ENCODE measurements at regions not wholly inside any gene's neighbourhood (a gene's known extent, or its start where the extent isn't known, plus 50 kb on each side); places are given as distances from the start of the nearest gene placed in this dataset.
"Not testable (repeated sequence)": the region's sequence is repeated elsewhere in the genome, so short reads cannot be mapped to it uniquely, and the experiment has no call there.

- FAIRE-seq: no peak
Observed at GRCh38 chr6:66161546-66162108, 454.6 kb upstream of the EYS start.

DNA sequence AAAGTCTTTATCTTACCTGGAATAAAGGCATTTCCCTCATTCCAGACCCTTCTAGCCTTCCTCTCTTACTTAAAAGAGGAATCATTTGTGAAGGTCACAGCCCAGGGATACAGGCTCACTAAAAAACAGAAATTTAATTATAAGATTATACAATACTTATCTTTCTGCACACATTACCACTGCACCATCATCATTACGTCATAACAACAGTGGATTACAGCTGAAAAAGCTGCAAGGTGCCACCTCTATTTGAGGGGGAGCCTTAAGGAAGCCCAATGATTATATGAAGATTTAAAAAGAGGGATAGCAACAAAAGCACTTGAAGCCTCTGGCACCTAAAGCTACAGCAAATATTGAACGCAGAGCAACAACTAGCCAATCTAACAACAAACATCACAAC is 452.9 kb upstream of the EYS start:
- FAIRE-seq (no peak), DNase-seq (ENCODE audit: insufficient read length, low spot score) (no peak)

More at GRCh38 chr6:66161546-66162108, 454.6 kb upstream of the EYS start:
- DNase-seq (ENCODE audit: insufficient read length, low spot score): no peak

GRCh38 chr6:66153247-66153646 is 446.2 kb upstream of the EYS start:
- no peak for DNase-seq (ENCODE audit: insufficient read length, low spot score)
- FAIRE-seq: no peak

- FAIRE-seq (no peak), DNase-seq (ENCODE audit: insufficient read length, low spot score) (no peak)
Observed at GRCh38 chr6:66149132-66149531, 442.1 kb upstream of the EYS start.

- FAIRE-seq (no peak), DNase-seq (ENCODE audit: insufficient read length, low spot score) (no peak)
Observed at GRCh38 chr6:66145867-66146266, 438.8 kb upstream of the EYS start.

DNA sequence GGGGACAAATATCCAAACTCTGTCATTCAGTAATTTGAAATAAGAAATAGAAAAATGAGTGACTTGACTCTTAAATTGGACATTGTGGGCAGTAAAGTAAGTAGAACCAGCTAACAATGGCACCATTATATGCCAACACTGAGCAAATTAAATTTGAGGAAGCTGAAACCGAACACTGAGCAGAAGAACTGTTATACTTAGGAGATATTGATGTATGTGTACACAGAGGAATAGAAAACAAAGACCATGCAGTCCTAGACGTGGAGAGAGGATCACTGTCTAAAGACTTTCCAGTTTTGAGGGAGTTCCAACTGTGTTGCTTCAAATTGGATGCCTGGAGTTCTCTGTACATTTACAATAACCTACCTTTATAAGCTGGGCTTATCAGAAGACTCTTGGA is 427.0 kb upstream of the EYS start:
- no peak for DNase-seq (ENCODE audit: insufficient read length, low spot score)
- no peak for FAIRE-seq

DNA sequence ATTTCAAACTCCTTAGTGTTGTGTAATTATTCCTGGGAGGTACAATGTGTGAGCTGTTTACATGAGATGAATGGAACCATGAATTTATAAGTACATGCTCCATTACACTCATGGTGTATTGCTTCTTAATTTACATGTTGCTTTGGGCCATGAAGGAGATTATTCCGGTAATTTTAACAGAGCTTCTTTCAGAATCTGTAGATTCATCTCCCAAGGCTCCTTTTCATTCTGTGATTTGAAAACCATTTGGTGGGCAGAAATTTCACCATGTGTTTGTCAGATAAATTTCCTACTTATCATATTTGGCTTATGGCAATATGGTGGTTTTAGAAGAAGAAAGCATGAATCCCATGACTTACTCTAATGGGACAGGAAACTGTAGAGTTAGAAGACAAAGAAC is 421.6 kb upstream of the EYS start:
- no peak for DNase-seq (ENCODE audit: insufficient read length, low spot score)
- no peak for FAIRE-seq

DNA sequence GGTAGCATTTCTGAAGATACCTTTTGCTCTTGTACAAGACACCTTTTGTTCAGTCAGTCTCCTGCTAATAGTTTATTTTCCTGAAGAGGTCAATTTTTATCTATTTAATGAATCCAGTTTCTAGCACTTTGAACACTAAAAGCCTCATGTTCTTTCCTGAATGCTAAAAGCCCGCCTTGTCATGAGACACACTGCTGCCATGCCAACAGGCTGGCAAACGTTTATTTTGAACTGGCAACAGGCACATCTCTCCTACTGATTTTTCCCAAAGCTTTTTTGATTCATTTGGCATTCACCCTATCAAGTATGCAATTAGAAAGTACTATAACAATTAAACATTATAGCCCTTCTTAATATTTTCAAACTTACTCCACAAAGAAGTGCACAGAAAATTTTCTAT is 421.2 kb upstream of the EYS start:
- DNase-seq (ENCODE audit: insufficient read length, low spot score) (no peak), FAIRE-seq (no peak)

DNA sequence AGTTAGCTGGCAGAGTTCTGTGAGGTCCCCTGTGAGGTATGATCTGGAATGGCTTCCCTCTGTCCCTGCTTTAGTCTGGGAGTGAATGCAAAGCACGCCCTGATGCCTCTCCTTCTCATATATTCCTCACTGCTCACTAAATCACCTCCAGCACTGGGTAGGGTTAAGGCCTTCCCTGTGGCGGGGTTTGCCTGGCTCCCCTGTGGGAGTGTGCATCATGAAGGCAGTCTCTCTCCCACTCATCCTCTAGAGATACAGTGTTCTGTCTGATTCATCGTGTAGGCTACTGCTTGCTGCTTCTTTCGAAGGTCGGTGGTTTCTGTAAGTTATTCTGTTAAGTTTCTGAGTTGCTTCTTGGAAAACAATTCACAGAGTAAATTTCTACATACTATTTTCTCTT is 420.0 kb upstream of the EYS start:
- FAIRE-seq: no peak
- DNase-seq (ENCODE audit: insufficient read length, low spot score): no peak

- FAIRE-seq (no peak), DNase-seq (ENCODE audit: insufficient read length, low spot score) (no peak)
Observed at GRCh38 chr6:66126358-66126757, 419.3 kb upstream of the EYS start.

- FAIRE-seq (no peak), DNase-seq (ENCODE audit: insufficient read length, low spot score) (no peak)
Observed at GRCh38 chr6:66103954-66104353, 396.9 kb upstream of the EYS start.

DNA sequence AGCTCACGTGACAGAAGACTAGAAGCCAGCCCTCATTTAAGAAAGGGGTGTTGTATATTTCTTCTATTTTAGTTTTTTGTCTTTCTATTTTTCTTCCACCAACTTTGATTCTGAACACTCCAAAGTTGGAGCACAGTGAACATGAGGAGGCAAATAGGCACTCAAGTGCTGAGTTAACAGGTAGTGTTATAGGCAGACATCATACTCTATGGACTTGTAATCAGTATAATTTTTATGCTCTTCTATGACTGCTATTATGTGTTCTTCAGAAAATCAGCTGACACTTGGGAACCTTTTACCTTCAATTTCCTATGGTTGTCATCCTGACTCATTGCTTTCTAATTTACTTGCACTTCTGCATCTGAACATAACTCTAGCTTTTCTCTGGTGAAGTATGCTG is 396.3 kb upstream of the EYS start:
- no peak for FAIRE-seq
- DNase-seq (ENCODE audit: insufficient read length, low spot score): no peak

GRCh38 chr6:66096679-66097078 is 389.7 kb upstream of the EYS start:
- DNase-seq (ENCODE audit: insufficient read length, low spot score) (no peak), FAIRE-seq (no peak)

DNA sequence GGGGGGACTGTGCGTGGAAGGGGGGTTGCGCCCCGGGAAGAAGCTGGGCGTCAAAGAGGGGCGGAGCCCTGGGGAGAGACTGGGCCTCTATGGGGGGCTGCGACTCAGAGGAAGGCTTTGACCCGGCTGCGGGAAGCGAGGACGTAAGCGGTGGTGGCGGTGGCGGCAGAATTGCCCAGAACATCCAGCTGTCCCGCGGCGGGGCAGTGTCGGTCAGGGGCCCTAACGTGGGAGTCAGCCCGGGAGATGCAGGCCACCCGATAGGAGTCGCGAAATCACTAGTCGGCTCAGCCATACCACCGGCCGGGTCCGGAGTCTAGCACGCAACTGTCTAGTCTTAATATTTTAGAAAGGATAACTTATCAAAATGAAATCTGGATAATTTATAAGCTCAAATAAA is 387.6 kb upstream of the EYS start:
- FAIRE-seq: no peak
- no peak for DNase-seq (ENCODE audit: insufficient read length, low spot score)

DNA sequence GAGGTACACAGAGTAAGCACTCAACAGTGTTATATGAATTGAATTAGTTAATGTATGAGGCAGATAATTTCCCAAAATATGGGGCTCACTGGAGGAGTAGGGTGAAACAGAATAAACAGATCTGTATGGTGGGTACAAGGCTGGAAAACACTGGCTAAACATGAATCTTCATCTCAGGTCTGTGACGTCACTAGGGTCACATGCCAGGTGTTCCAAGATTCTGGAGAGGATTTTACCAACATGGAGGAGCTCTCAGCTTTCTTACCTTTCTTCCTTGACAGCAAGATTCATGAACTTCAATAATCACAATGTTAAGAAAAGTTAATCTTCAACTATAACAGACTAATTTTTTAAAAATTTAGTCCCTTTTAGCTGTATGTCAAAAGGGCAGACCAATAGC is 385.3 kb upstream of the EYS start:
- not testable (repeated sequence) for DNase-seq (ENCODE audit: insufficient read length, low spot score); FAIRE-seq

- DNase-seq (ENCODE audit: insufficient read length, low spot score) (no peak), FAIRE-seq (no peak)
Observed at GRCh38 chr6:66086532-66086931, 379.5 kb upstream of the EYS start.

DNA sequence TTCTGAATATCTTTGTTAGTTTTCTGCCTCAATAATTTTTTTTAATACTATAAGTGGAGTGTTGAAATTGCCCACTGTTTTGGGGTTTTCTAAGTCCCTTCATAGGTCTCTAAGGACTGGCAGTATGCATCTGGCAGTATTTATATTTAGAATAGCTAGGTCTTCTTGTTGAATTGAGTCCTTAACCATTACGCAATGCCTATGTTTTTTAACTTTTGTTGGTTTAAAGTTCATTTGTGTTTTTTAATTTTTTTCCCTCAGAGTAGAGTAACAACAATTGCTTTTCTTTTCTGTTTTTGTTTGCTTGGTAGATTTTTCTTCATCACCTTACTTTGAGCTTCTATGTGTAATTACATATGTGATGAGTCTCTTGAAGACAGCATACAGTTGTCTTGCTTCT is 375.9 kb upstream of the EYS start:
- FAIRE-seq (no peak), DNase-seq (ENCODE audit: insufficient read length, low spot score) (no peak)

DNA sequence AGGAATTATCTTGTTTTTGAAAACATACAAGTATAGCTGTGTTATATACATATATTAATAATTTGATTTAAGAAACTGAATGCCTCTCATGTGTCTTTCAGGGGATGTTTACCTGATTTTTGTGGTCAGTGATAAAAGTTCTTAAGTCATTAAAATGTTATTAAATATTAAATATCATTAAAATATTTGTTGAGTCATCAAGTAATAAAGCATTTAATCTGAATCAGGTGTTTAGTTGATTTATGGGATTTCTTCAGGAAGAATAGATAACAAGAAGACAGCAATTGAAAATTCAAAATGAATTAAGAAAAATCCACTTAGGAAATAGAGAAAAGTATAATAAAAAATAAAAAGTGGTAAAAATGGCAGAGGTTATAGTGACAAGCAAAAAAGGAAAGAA is 361.9 kb upstream of the EYS start:
- FAIRE-seq: no peak

GRCh38 chr6:66068033-66068432 is 361.0 kb upstream of the EYS start:
- FAIRE-seq (no peak), DNase-seq (ENCODE audit: insufficient read length, low spot score) (no peak)

More for the DNA sequence above, 361.9 kb upstream of the EYS start:
- no peak for DNase-seq (ENCODE audit: insufficient read length, low spot score)

GRCh38 chr6:66065313-66065712 is 358.3 kb upstream of the EYS start:
- no peak for DNase-seq (ENCODE audit: insufficient read length, low spot score)
- FAIRE-seq: no peak

DNA sequence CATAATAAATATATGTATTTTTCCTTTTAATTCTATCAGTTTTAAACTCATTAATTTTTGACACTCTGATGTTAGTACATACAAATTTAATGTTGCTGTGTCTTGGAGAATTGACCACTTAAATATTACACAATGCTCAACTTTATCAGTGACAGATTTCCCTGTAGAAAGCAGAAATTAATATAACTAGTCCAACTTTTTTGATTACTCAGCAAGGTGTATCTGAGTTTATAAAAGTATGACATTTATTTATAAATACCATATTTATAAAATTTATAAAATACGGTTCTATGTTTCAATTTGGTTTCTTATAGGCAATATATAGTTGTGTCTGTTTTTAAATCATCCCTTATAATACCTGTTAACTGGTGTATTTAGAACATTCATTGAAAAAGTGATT is 350.0 kb upstream of the EYS start:
- no peak for FAIRE-seq
- no peak for DNase-seq (ENCODE audit: insufficient read length, low spot score)

GRCh38 chr6:66054967-66055366 is 347.9 kb upstream of the EYS start:
- DNase-seq (ENCODE audit: insufficient read length, low spot score) (no peak), FAIRE-seq (no peak)

GRCh38 chr6:66051812-66052211 is 344.8 kb upstream of the EYS start:
- FAIRE-seq (no peak), DNase-seq (ENCODE audit: insufficient read length, low spot score) (no peak)
